ENCODE measurements at regions not wholly inside any gene's neighbourhood (a gene's known extent, or its start where the extent isn't known, plus 50 kb on each side); places are given as distances from the start of the nearest gene placed in this dataset. TPM values are rescaled to one million over a fixed set of nuclear protein-coding genes. Genes with fewer than 3 reads are reported as not detected.

DNA sequence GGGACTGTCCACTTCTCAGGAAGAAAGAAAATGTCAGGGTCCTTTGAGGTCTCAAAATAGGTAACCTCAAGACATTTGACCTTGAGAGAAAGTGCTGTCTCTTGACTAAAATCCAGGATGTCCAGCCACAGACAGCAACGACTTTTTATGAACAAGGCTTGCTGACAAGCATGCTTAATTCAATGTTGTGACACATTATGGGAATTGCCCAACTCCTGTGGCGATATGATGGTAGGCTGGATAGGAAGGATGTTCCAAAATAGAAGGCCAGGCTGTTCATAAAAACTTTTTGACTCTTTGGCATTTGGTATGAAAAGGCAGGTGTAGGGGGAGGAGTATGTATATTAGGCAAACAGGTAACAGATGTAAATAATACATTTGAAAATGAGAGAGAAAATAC is 50.8 kb upstream of the EDNRA start:
- Histone ChIP-seq H3K27me3 (ENCODE audit: insufficient read depth, low read length) (no peaks in the 10 kb centered on the region), H4K20me1 (ENCODE audit: insufficient read depth, low read length) (no peaks in the 10 kb centered on the region), H2AFZ (ENCODE audit: low read length) (no peak overlapping the region), H3K4me1 (ENCODE audit: insufficient read depth, low read length) (no peaks in the 10 kb centered on the region), H3K27ac (ENCODE audit: low read depth, low read length) (no peak overlapping the region), H3K36me3 (ENCODE audit: insufficient read depth, low read length) (no peaks in the 10 kb centered on the region), H3K9me3 (ENCODE audit: low read depth, low read length) (peaks cover 2% of the 10 kb centered on the region), H3K4me2 (ENCODE audit: insufficient read depth, low read length) (no peak overlapping the region), H3K79me2 (ENCODE audit: insufficient read depth, low read length) (no peaks in the 10 kb centered on the region), H3K4me3 (ENCODE audit: insufficient read depth, low read length) (no peak overlapping the region)
- no peak for DNase-seq (ENCODE audit: insufficient read length, low spot score, missing footprints)
- TF ChIP-seq, protein P1, sequence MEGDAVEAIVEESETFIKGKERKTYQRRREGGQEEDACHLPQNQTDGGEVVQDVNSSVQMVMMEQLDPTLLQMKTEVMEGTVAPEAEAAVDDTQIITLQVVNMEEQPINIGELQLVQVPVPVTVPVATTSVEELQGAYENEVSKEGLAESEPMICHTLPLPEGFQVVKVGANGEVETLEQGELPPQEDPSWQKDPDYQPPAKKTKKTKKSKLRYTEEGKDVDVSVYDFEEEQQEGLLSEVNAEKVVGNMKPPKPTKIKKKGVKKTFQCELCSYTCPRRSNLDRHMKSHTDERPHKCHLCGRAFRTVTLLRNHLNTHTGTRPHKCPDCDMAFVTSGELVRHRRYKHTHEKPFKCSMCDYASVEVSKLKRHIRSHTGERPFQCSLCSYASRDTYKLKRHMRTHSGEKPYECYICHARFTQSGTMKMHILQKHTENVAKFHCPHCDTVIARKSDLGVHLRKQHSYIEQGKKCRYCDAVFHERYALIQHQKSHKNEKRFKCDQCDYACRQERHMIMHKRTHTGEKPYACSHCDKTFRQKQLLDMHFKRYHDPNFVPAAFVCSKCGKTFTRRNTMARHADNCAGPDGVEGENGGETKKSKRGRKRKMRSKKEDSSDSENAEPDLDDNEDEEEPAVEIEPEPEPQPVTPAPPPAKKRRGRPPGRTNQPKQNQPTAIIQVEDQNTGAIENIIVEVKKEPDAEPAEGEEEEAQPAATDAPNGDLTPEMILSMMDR (IDR thresholded peaks at IDR 0.05; ENCODE audit: extremely low read depth, low read depth, low read length): no peak

Small RNA genes lying in the stretch of these regions (small RNA-seq; reads per million reads assigned to genes)
- gene MIR548G: not detected
